ENCODE measurements at regions not wholly inside any gene's neighbourhood (a gene's known extent, or its start where the extent isn't known, plus 50 kb on each side); places are given as distances from the start of the nearest gene placed in this dataset.

GRCh38 chr10:110447886-110448285, 49.8 kb upstream of the DUSP5 start:
- no peak for TF ChIP-seq POLR2A (IDR thresholded peaks at IDR 0.05)
- TF ChIP-seq, protein P1, sequence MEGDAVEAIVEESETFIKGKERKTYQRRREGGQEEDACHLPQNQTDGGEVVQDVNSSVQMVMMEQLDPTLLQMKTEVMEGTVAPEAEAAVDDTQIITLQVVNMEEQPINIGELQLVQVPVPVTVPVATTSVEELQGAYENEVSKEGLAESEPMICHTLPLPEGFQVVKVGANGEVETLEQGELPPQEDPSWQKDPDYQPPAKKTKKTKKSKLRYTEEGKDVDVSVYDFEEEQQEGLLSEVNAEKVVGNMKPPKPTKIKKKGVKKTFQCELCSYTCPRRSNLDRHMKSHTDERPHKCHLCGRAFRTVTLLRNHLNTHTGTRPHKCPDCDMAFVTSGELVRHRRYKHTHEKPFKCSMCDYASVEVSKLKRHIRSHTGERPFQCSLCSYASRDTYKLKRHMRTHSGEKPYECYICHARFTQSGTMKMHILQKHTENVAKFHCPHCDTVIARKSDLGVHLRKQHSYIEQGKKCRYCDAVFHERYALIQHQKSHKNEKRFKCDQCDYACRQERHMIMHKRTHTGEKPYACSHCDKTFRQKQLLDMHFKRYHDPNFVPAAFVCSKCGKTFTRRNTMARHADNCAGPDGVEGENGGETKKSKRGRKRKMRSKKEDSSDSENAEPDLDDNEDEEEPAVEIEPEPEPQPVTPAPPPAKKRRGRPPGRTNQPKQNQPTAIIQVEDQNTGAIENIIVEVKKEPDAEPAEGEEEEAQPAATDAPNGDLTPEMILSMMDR (IDR thresholded peaks at IDR 0.05), result no peak

All from thyroid gland (tissue), 4 donors.